Lower leg skin (tissue), 3 donors: ENCODE measurements at regions not wholly inside any gene's neighbourhood (a gene's known extent, or its start where the extent isn't known, plus 50 kb on each side); places are given as distances from the start of the nearest gene placed in this dataset.

Source experiments
- CTCF ChIP-seq, 3 donors: fragments of 450-650 bp; IDR thresholded peaks; one replicate each; pipeline ENCODE4 v1.5.1; 2016; ENCODE audit warnings: antibody characterized with exemption in 3 of 3, mild to moderate bottlenecking in 3 of 3, moderate library complexity in 2 of 3
- POLR2A ChIP-seq, 2 donors: fragments of 450-650 bp; IDR thresholded peaks; one replicate each; pipeline ENCODE4 v1.6.1; 2016 to 2017; ENCODE audit warnings: antibody characterized with exemption in 2 of 2, mild to moderate bottlenecking in 1 of 2, moderate library complexity in 1 of 2

GRCh38 chr9:20243841-20244240 is 378.5 kb downstream of the MLLT3 start:
- TF ChIP-seq CTCF (IDR thresholded peaks at IDR 0.05) (no peak), POLR2A (IDR thresholded peaks at IDR 0.05) (no peak)
